ENCODE measurements at regions not wholly inside any gene's neighbourhood (a gene's known extent, or its start where the extent isn't known, plus 50 kb on each side); places are given as distances from the start of the nearest gene placed in this dataset.
"Not testable (repeated sequence)": the region's sequence is repeated elsewhere in the genome, so short reads cannot be mapped to it uniquely, and the experiment has no call there.

DNA sequence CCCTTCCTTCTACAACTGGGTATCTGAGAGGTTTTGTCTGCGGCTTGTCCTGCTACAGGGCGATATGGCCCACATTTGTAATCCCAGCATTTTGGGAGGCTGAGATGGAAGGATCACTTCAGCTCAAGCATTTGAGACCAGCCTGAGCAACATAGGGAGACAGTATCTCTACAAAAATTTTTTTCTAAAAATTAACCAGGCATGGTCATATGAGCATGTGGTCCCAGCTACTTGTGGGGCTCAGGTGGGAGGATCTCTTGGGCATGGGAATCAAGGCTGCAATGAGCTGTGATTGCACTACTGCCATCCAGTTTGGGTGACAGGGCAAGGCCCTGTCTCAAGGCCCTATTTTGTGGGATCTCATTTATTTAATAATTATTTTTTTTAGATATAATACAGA, 420.6 kb upstream of the PABPC4L start:
- DNase-seq (ENCODE audit: low read depth), result no peak

DNA sequence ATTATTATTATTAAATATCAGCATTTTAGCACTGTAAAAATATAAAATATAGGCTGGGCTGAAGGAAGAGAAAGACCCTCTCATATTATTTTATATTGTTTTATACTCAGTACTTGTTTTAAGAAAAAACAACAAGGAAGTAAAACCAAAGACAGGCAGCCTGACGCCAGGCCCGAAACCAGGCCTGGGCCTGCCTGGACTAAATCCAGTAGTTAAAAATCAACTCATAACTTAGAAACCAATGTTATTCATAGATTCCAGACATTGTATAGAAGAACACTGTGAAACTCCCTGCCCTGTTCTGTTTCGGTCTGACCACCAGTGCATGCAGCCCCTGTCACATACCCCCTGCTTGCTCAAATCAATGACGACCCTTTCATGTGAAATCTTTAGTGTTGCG, 420.1 kb upstream of the PABPC4L start:
- not testable (repeated sequence) for DNase-seq (ENCODE audit: low read depth)

DNA sequence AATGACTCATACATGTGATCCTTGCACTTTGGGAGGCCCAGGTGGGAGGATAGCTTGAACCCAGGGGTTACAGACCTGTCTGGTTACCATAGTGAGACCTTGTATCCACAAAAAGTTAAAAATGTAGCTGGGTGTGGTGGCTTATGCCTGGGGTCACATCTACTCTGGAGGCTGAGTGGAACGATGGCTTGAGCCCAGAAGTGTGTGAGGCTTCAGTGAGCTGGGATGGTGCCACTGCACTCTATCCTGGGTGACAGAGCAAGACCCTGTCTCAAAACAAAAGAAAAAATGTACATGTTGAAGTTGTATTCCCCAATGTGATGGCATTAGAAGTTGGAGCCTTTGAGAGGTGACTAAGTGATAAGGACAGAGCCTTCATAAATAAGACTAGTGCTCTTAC, 409.4 kb upstream of the PABPC4L start:
- DNase-seq (ENCODE audit: low read depth), result no peak

GRCh38 chr4:134610172-134610571, 408.6 kb upstream of the PABPC4L start:
- DNase-seq (ENCODE audit: low read depth), result no peak

DNA sequence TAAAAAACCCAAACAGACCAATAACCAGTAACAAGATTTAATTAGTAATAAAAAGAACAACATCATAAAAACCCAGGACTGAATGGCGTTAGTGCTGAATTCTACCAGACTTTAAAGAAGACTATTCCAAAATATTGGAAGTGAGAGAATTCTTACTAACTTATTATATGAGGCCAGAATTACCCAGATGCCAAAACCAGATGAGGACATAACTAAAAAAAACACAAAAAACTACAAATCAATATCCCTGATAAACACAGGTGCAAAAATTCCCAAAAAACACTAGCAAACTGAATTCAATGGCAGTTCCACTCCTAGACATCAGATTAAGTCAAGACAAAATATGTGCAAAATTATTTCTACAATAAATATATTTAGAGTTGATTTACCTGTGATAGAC, 400.1 kb upstream of the PABPC4L start:
- no peak for DNase-seq (ENCODE audit: low read depth)

DNA sequence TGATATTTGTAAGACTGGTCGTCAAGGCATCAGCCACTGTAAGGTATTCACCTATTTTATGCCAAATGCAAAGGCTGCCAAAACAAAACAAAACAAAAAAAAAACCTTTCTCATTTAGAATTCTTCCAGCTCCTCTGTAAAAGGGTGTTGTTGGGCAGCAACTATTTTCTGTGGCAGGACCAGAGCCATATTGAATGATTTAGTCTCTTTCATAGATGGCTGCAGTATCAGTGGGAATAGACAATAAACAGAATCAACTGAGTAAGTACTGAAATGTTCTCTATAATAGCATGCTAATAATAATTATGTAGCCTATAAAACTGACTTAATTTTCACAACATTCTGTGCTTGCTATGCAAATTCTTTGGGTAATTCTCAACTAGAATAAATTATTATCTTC, 389.7 kb upstream of the PABPC4L start:
- no peak for DNase-seq (ENCODE audit: low read depth)

DNA sequence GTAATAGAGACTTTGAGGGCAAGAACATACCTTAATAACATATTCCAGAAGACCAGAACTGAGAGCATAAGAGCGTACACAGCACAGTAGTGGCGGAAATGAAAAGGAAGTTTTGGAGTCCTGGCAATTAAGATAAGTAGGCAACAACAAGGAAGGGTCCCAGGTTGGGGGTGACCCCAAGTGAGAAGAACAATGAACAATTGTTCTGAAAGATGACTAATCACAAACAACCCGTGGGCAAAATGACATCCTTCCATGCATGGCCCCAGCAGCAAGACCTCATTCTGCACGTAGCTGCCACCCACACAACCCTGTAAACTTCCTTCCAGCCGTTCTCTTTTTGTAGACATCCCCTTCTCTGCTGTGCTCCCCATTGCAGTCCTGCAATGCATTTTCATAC, 384.4 kb upstream of the PABPC4L start:
- DNase-seq (ENCODE audit: low read depth), result no peak

DNA sequence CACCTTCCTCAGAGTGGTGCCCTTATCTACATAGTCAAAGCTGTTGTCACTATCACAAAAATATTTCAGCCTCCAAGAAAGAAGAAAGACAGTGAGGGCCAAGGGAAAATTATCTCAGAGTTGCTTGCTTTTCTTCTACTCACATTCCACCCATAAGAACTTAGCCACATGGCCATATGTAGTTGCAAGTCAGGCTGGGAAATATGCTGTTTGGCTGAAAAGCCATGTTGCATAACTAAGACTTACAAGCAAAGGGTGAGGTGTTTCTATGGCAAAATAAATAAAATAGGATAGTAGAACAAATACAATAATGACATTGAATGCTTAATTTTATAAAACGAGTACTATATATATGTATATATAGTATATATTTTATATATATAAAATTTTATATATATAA, 365.9 kb upstream of the PABPC4L start:
- no peak for DNase-seq (ENCODE audit: low read depth)

- no peak for DNase-seq (ENCODE audit: low read depth)
Measured at GRCh38 chr4:134560728-134561127, 359.1 kb upstream of the PABPC4L start.

DNA sequence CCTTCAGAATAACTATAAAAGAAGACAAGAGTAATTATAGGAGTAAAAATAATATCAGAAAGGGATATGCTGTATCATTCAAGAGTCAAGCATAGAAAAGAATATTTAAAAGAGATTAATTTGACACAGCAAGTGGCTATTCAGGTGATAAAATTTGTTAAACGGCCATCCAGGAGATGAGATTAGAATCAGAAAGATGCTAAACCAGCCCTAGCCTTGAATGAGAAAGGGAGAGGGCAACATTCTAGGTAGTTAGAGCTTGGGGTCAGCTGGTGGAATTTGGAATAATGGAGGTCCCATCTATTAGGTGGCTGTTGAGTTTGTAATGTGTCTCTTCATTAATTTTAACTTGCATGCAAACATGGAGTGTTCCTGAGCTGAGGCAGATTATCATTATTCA, 350.5 kb upstream of the PABPC4L start:
- no peak for DNase-seq (ENCODE audit: low read depth)

- no peak for DNase-seq (ENCODE audit: low read depth)
Measured at GRCh38 chr4:134551348-134551747, 349.8 kb upstream of the PABPC4L start.

- DNase-seq (ENCODE audit: low read depth), result no peak
Measured at GRCh38 chr4:134548052-134548628, 346.6 kb upstream of the PABPC4L start.

DNA sequence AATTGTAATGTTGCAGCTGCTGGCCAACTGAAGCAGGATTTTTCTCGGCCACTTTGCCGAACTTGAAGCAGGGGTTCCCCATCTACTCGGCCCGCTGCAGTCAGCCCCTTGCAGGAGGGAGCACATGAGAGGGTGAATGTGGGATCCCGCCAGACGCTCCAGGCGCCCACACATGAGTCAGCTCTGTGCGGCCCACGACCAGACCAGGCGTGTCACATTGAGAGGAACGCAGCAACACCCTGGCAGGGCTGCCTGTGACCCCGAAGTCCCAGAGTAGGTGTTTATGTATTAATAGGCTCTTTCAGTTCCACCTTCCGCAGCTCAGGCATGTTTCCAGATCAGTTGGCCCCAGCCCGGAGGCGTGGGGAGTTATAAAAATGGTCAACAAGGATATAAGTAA, 344.7 kb upstream of the PABPC4L start:
- DNase-seq (ENCODE audit: low read depth), result no peak

DNA sequence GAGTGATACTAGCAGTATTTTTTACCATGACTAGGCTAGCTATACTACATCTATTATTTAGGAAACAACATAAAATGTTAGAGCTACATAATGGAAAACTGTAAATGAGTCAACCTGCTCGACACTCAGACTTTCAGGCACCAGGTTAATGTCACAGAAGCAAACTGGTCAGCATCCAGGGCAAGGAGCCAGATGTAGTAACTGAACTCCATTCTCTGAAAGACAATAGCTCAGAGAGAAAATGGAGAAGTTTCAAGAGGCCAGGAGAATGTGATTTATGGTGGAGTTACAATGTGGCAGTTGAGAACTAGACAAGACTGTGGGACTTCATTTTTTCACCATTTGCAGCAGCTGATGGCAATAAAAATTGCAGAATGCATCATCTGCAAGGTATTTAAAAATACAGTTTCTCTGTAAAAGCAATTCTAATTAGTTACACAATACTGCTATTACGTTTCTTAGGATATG, 342.7 kb upstream of the PABPC4L start:
- DNase-seq (ENCODE audit: low read depth), result no peak

DNA sequence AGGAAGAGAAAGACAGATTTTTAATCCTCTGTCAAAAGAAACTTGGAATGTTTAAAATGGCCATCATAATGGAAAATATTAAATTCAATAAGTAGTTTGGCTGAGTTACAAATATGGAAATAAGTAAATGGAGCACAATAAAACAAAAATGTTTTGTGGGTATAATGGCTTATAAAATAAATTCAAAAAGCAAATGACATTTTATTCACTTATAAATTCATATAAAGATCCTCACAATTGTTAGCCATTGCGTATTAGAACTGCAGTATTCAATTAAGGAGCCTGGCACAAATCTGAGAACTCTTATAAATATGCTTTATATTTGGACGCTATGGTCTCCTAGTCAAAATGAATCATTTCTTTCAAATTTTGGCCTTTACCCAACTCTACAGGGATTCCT, 339.0 kb upstream of the PABPC4L start:
- DNase-seq (ENCODE audit: low read depth), result no peak

- no peak for DNase-seq (ENCODE audit: low read depth)
Measured at GRCh38 chr4:134539729-134540231, 338.2 kb upstream of the PABPC4L start.

DNA sequence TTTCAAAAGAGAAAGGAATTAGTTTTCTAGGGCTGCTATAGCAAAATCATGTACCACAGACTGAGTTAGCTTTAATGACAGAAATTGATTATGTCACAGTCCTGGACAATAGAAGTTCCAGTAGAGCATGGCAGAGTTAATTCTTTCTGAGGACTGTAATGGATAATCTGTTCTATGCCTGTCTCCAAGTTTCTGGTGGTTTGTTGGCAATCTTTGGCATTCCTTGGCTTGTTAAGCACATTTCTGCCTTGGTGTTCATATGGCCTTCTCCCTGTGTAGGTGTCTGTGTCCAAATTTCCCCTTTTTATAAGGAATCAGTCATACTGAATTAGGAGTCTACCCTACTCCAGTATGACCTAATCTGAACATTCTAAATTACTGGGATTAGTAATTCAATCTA, 336.1 kb upstream of the PABPC4L start:
- no peak for DNase-seq (ENCODE audit: low read depth)

- DNase-seq (ENCODE audit: low read depth), result no peak
Measured at GRCh38 chr4:134533068-134533467, 331.5 kb upstream of the PABPC4L start.

DNA sequence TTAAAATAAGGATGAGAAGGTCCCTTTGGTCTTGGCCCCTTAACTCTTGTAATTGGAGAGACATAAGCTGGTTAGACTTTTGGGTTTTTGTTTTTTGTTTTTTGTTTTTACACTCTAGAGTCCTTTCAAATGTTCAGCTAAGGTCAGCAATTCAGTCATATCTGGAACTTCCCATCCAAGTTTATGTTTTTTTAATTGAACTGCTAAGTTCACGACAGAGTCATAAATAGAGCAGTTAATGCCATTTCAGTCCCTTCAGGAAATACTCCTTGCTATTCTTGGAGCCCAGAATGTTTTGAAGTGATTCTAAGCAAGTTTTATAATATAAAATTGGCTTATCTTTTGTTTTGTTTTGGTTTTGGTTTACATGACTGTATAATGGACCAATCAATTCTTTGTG, 329.4 kb upstream of the PABPC4L start:
- no peak for DNase-seq (ENCODE audit: low read depth)

GRCh38 chr4:134529629-134530028, 328.0 kb upstream of the PABPC4L start:
- DNase-seq (ENCODE audit: low read depth), result no peak

GRCh38 chr4:134518574-134519217, 317.1 kb upstream of the PABPC4L start:
- DNase-seq (ENCODE audit: low read depth), result no peak

DNA sequence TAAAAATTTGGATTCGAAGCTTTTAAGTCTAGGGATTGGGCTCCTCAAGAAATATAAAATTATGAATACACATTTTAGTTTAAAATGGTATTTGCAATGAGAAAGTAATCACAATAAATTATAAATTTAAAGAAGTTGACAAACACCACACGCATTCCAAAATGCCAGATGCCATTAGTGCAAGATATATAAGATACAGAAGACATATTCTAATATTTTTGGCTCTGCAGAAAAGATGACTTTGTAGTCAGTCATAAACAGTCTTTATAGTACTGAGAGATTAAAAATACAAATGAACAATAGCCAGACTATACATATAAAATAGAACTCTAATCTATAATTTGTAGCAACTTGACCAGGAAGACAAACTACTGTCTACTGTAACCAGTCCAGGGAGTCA, 309.0 kb upstream of the PABPC4L start:
- no peak for DNase-seq (ENCODE audit: low read depth)

DNA sequence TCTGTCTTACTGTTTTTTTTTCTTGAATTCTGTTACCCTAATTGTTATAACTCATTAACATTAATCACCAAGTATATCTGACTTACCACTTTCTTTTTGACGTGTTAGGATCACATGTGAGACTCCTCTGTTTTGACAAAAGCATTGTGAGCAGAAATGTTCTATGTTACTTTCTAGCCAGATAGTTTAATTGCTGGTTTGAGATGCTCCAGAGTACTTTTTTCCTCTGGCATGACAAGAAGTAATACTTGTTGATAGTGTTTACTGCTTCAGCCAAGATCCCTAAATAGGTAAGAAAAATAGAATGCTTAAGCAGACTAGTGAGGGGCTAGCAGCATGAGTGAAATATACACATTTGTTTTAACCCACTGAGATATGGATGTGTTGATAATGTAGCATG, 303.9 kb upstream of the PABPC4L start:
- DNase-seq (ENCODE audit: low read depth), result no peak

Data from fibroblast of the conjunctiva (primary cell).